GM21381 (cell line): ENCODE measurements at regions not wholly inside any gene's neighbourhood (a gene's known extent, or its start where the extent isn't known, plus 50 kb on each side); places are given as distances from the start of the nearest gene placed in this dataset.
"Not testable (repeated sequence)": the region's sequence is repeated elsewhere in the genome, so short reads cannot be mapped to it uniquely, and the experiment has no call there.

Source experiments
- ATAC-seq: cut with Tn5 transposase; IDR thresholded peaks from one replicate; pipeline ENCODE4 v1.9.1; 2021; ENCODE audit warnings: mild to moderate bottlenecking, moderate library complexity; ENCODE audit not compliant: unreplicated experiment

DNA sequence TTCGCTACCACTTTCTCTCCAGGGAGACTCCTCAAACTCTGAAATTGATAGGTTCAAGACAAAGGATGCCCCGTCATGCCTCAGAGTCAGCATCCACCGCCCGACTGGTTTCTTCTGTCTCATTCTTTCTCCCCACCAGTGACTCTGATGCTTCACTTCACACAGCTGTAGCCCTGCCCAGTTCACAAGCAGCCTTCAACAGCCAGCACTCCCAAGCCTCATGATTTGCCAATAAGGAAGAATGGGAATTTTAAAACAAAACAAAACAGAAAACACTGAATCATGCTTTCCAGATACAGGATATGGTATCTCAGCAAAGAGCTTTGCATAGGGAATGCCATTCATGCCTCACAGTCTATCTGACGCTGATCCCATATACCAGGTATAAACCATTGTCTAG lies 371.2 kb upstream of the RORB start:
- no peak for ATAC-seq

DNA sequence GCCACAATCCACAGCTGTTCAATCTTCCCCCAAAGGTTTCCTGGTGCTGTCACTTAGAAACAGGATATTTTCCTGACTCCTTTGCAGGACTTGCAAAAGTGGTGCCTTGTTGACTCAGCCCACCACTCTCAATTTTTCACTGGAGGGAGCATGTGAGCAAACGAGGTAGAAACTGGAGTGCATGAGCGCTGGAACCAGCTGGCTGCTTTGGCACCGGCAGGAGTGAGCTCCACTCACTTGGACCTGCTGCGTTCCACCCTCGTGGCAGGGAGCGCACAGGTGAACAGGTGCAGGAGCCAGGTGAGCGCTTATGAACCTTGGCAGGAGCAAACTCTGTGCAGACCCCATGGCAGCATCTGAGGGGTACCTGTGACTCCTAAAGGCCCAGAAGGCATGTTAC lies 364.1 kb upstream of the RORB start:
- no peak for ATAC-seq

DNA sequence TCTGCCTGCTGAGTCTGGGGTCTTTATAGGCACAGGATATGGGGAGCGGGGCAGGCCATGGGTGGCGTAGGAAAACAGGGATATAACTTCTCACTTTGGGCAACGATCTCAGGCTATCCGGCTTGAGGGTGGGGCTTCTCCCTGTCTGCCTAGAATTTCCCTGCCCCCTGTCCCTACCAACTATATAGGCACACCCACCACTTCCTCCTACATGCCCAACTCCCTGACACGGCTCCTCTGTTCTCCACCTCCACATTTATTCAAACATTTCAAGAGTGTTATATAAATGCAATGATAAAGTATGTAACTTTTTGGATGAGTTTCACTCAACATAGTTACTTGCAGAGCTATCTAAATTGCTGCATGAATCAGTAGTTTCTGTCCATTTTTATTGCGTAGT lies 363.2 kb upstream of the RORB start:
- no peak for ATAC-seq

DNA sequence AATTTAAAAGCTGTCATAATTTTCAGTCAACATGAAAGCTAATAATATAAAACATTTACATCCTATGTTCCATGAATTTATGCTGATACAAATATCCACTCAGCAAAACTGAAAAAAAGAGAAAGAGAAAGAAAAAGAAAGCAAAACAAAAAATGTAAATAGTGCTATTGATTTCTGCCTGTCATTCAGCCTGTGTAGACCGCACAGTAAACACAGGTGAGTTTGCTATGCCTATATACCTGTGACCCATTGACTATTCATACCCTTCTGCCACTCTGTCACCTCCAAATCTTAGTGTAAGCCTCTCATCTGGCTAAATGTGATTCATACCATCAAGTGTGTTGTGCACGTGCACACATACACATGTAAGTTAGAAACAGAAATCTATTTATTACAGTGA lies 359.0 kb upstream of the RORB start:
- ATAC-seq = no peak

DNA sequence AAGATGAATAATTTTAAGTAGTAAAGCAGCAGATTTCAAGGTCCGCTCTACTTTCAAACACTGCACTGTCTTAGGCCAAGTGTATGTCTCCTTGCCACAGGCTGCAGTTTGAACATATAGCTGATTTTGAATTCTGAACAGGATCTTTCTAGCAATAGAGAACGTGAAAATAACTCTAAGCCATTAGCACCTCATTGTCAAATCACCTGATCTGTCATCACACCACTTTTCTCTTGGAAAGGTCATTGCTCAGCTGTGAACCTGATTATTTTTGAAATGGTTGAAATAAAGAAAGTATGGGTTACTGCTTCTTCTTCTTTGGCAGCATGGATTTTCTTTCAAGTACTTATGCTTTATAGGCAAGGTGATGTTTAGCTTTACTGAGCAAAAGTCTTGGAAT lies 357.0 kb upstream of the RORB start:
- ATAC-seq = no peak

DNA sequence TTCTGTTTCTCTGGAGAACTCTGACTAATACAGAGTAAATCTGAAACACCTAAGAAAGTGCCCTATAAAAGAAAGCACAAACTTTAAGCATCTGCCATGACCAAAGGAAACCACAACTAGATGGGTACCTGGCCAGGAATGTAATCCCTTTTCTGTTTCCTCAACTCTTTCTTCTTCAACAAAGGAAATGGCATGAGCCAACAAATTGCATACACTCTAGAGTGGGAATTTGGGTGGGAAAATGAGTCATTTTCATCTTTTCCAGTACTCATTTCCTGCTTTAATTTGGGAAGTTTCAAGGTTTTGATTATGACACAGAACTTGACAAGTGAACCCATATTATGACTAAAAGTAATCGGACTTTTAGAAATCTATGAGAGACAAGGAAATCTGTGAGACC lies 349.2 kb upstream of the RORB start:
- no peak for ATAC-seq

DNA sequence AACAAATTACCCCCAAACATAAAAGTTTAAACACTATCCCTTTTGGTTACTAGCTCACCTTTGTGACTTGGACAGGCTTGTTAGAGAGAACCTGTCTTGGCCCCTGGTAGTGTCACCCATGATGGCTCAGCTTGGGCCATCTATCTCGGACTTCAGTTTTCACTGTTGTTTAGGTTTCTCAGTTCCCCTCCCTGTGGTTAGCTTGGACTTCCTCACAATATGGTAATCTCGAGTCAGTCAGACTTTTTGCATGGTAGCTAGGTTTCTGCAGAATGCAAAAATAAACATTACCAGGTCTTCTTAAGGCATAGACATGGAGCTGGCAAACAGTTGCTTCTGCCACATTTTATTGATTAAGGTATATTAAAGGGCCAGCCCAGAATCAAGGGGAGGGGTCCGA lies 324.3 kb upstream of the RORB start:
- peak; percentile 100 for ATAC-seq

DNA sequence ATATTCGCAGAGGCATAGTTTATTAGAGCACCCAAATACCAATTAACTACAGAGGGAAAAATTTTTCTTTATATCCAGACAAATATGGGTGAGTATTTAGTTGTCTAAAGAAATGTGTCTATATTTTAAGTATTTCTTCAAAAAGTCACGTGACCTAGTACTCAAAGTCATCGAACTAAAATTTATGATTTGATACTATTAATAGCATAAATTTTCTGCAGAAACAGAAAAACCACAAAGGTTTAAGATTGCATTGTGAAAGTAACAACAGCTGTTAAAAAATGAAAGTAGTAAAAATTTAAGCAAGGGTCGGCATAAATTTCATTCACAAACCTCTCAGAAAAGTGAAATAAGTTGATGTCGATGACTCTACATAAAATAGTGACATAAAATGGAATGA lies 323.9 kb upstream of the RORB start:
- ATAC-seq = no peak

DNA sequence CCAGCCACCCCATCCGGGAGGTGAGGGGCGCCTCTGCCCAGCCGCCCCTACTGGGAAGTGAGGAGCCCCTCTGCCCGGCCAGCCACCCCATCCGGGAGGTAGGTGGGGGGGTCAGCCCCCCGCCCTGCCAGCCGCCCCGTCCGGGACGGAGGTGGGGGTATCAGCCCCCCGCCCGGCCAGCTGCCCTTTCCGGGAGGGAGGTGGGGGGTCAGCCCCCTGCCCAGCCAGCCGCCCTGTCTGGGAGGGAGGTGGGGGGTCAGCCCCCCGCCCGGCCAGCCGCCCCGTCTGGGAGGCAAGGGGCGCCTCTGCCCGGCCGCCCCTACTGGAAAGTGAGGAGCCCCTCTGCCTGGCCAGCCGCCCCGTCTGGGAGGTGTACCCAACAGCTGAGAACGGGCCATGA lies 299.4 kb upstream of the RORB start:
- ATAC-seq = not testable (repeated sequence)

DNA sequence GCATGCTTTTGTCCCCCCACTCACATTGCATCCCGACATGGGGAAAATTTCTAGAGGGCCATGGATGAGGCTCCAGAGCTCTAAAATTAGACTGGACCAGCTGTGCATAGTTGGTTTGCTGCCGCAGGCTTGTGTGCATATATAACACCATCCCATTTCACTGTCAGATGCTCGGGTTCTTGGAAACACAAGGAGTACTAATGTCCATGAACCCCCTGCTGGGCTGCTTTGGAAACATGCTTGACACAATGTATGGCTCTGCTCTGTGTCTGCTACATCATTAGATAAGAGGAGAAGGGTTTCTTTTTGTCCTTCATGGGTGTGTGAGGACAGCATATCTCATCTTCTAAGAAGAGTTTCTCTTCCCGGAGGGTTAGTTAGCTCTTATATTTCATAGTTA lies 292.1 kb upstream of the RORB start:
- ATAC-seq = no peak

DNA sequence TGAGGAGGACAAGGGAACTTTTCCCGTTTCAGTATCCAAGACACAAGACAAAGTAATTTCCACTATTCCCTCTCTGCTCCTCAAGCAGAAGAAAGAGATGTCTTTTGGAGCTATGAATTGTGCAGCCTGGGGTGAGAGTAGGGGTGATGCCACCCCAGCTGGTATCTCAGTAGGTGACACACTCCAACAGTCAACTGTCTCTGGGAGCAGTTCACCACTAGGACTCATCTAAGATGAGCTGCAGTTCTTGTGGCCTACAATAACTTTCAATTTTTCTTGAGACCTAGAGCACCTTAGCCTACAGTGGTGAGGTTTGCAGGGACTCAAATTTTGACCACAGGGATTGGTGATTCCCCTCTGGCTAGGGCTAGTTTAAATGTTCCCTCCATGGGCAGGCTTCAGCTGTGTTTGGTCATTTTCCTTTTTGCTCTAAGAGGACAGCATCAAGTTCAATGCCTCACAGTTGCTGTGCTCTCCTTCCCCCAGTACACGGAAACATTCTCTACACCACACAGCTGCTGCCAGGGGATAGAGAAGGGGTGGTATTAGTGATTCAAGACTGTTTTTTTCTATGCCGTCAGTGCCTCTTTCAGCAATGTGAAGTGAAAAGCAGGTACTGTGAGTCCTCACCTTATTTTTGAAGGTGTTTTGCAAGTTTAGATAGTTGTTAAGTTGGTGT lies 278.6 kb upstream of the RORB start:
- ATAC-seq = no peak

DNA sequence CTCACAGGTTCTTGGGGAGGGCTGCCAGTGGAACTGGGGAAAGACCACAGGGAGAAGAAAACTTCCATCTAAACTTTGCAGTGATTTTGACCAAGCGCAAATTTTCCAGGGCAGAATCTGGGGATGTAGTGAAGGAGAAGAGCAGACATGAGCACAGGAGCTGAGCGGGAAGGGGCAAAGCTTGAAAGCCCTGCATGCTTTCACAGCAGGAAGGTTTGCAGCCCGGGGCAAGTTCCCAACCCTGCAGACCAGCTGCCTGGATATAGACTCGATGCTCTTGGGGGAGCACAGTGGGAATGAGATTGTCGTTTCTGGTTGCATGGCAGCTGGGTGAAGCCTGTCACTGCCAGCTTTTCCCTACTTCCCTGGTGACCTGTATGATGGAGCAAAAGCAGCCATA lies 276.8 kb upstream of the RORB start:
- ATAC-seq = no peak

DNA sequence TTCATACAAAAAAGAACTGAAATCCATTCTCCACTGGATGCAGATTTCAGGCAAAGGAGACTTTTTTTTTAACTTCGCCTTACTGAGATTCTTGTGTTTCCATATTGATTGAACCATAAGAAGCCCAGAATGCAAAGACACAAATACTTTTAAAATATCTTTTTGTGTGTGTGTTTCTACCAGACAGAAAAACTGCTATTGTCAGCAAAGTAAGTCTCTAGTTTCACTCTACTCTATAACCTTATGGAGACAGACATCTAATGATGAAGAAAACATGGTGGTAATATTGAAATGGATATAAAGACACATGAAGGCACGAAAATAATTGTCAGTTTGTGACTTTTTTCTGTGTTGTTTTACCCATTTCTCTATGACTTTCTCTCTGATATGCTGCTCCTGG lies 260.3 kb upstream of the RORB start:
- ATAC-seq = no peak

DNA sequence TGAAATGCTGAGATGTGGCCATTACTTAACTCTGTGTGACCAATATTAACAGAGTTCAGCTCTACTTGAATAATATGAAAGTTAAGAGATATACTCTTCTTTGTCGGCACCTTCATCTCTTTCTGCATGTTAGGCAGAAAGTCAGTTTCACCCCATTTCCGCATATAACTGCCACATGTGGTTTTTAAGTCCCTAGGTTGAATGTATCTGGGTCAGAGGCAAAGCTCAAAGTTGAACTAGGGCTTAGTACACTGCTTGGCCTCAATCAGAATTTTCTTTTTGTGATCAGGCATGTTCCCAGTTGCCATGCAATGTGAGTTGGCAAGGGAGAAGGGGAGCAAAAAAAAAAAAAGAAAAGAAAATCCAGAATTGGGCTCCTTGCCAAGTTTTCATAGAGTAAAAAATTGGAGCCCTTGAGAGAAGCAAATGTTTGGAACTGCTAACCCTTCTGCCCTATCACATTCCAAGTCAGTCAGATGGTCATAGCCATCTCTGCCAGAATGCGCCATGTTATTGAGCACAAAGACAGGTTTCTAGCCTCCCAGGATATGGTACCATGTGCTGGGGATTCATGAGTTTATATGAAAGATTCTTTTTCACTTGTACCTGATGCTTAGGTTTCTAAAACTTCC lies 251.2 kb upstream of the RORB start:
- ATAC-seq = no peak

DNA sequence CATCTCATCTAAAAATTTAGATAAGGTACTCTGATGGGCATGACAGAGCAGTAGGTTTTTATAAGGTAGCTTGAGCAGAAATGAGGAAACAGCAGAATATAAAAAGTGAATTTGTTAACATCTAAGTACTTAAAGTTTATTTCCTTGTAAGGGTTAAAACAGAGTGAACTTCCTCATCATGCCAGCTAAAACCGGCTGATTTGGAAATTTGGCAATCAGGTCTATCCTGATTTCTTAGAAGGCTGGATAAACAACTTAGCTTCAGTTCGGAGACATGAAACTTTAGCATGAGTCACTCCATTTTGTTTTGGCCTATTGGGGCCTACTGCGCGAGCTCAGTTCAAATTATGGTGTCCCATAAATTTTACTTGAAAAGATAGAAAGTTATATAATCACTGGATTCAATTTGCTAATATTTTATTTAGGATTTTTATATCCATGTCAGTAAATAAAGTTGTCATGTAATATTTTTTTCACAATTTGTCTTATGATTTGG lies 241.6 kb upstream of the RORB start:
- ATAC-seq = no peak

DNA sequence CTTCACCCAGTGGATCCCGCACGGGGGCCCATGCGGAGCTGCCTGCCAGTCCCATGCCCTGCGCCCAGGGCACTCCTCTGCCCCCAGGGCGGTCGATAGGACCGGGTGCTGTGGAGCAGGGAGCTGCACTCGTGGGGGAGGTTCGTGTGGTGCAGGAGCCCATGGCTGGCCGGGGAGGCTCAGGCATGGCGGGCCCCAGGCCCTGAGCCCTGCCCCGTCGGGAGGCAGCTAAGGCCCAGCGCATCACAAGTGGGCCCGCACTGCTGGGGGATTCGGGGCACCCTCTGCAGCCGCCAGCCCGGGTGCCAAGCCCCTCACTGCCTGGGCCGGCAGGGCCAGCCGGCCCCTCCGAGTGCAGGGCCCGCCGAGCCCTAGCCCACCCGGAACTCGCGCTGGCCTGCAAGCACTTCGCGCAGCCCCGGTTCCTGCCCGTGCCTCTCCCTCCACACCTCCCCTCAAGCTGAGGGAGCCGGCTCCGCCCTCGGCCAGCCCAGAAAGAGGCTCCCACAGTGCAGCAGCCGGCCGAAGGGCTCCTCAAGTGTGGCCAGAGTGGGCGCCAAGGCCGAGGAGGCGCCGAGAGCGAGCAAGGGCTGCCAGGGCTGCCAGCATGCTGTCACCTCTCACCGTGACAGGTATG lies 221.1 kb upstream of the RORB start:
- no peak for ATAC-seq

DNA sequence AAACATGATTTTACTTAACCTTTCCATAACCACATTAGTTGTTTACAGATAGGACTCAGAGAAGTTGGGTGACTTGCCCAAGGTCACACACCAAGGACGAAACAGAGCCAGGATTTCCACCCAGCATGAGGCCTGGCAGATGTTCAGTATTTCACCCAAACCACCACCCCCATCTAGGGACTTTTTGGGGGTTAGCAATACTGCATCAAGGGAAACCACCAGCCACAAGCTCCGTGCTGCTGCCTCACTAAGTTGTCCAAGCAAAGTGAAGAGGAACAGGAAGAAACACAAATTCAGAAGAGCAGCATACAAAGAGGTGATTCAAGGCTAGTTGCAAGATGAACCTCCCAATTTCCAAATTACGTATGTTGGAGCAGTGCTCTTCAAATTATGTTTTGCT lies 219.6 kb upstream of the RORB start:
- peak; percentile 96 for ATAC-seq

DNA sequence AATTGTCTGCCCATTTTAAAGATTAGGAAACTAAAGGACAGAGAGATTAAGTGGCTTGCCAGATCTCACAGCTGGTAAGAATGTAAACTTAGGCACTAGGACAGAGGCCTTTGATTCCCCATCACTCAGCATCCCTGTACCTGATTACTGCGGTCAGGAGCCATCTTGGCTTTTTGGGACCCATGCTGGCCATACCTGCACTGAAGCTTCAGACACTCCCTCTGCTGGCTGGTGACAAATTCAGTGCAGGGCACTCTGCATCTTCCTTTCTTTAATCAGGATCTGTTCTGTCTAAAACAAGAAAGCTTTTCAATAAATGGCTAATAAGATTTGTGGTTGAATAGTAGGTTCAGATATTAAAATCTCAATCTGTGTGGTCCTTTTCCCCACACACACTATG lies 215.5 kb upstream of the RORB start:
- ATAC-seq = no peak

DNA sequence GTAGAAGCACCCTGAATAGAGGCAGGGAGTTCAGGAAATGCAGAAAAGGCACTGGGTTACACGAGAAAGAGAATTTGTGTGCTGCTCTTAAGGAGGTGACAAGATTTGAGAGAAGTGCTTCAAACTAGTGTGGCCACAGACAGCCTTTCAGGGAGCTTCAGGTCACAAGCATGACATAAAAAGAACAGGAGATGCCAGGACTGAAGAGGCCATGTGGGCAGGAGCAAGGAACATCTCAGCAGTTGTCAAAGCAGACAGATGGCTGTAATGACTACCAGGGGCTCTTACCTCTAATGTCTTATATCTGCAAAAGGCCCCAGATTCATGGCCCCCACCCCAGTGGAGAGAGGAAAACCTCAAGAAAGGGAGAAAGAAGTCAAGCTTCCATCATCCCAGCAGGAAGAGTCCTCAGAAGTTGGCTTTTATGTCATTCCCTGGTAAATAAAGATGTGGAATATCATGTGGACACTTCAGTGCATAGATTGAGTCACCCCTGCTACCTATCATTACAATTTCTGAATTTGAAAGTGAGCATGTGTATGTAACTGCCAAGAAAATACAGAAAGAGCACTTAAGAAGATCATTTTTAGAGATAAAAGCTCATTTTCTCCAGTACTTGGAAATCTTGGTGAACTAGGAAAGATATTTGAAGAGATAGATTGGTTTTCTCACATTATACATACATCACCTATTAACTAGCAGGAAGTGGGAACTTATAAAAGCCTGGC lies 214.4 kb upstream of the RORB start:
- no peak for ATAC-seq

DNA sequence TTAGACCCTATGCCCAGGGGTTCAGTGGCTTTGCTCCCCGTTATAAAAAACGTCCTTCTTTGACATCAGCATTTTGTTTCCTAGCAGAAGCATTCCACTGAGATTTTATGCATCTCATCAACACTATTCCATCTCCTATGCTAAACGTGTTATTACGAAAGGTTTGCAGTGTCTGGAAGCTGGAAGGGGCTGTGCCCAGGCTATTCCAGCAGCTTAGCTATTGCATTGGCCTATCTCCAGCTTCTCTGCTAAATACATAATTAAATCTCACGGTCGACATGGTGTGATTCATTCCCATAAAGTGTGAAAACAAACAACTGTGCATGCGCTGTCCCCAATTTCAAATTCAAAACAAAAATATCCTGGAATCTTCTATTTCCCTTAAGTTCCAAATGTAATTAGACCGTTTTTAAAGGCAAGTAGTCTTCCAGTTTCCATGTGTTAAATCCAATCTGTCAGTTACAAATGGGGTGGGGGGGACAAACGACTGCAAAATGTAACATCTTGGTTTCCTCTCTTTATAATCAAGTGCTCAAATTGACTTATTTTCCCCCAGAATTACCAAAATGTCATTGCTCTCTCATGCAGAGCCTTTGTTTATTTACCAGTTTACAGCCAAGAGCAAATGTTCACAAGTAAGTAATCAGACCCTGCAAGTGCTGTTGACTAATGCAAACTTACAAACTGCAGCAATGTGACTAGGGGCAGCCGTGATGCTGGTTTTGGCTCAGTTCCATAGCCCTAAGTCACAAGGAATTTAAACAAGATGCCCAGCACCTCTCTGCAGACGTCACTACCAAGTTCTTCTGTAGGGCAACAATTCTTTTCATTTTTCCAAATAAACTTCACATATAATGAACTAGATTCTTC lies 212.3 kb upstream of the RORB start:
- no peak for ATAC-seq

DNA sequence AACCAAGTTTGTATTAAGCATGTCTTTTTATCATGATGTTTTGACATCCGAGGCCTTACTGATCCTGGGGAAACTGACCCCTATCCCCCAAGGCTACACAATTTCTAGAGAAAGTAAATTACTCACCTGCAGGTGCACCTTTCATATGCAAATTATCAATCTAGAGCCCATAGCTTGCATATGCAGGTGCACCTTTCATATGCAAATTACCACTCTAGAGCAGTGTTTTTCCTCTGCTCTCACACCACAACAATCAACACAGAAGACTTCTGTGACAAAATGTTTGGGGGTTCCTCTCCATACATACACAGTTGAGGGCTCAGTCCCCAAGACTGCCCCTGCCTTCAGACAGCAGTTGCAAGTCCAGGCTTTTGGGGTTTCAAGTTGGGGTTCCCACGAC lies 203.7 kb upstream of the RORB start:
- no peak for ATAC-seq
